B cell (primary cell): ENCODE measurements at regions not wholly inside any gene's neighbourhood (a gene's known extent, or its start where the extent isn't known, plus 50 kb on each side); places are given as distances from the start of the nearest gene placed in this dataset.

ENCODE experiments used
- EZH2 ChIP-seq: IDR thresholded peaks from 2 replicates; pipeline ENCODE4 v1.6.1; 2012; ENCODE audit warnings: borderline replicate concordance, low read depth, mild to moderate bottlenecking, moderate library complexity, low read length; ENCODE audit not compliant: insufficient read depth, poor library complexity, severe bottlenecking
- TF ChIP-seq, protein P1 (sequence below): fragments of 200-600 bp; IDR thresholded peaks from one replicate; pipeline ENCODE4 v1.8.0; 2022; ENCODE audit warnings: antibody characterized with exemption, mild to moderate bottlenecking

DNA sequence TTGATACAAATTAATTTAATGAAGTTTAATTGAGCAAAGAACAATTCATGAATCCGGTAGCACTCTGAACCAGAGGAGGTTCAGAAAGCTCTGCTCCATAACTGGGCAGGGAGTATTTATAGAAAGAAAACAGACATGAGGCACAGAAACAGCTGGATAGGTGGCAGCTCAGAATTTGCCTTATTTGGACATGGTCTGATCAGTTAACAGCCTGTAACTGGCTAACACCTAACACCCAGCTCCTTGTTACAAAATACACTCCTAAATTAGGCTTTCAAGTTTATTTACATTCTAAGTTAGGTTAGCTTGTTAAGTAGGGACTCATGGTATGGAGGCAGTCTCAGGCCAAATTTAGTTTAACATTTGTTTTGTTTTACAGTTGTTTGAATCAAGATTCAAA is 67.8 kb upstream of the TMCC3 start:
- TF ChIP-seq, protein P1, sequence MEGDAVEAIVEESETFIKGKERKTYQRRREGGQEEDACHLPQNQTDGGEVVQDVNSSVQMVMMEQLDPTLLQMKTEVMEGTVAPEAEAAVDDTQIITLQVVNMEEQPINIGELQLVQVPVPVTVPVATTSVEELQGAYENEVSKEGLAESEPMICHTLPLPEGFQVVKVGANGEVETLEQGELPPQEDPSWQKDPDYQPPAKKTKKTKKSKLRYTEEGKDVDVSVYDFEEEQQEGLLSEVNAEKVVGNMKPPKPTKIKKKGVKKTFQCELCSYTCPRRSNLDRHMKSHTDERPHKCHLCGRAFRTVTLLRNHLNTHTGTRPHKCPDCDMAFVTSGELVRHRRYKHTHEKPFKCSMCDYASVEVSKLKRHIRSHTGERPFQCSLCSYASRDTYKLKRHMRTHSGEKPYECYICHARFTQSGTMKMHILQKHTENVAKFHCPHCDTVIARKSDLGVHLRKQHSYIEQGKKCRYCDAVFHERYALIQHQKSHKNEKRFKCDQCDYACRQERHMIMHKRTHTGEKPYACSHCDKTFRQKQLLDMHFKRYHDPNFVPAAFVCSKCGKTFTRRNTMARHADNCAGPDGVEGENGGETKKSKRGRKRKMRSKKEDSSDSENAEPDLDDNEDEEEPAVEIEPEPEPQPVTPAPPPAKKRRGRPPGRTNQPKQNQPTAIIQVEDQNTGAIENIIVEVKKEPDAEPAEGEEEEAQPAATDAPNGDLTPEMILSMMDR = no peak
- TF ChIP-seq EZH2 = no peak
